WTC11 (cell line): ENCODE measurements at regions not wholly inside any gene's neighbourhood (a gene's known extent, or its start where the extent isn't known, plus 50 kb on each side); places are given as distances from the start of the nearest gene placed in this dataset.

Experiments used
- ATAC-seq: fragments of 200-7000 bp; cut with Tn5 transposase; 2 replicates; pipeline ENCODE4 v1.10.0; 2021; ENCODE audit warnings: mild to moderate bottlenecking, moderate library complexity
- CTCF ChIA-PET: fragments of 300-600 bp; sonication (Branson Sonifier 250); formaldehyde crosslinking; loops from one replicate; lab custom pipeline; 2021; ENCODE audit warnings: antibody characterized with exemption; lab: Charles Lee
- POLR2A ChIA-PET: fragments of 350-600 bp; sonication (Branson Sonifier 250); formaldehyde crosslinking; loops from one replicate; lab custom pipeline; 2021; ENCODE audit warnings: antibody characterized with exemption; lab: Charles Lee
- DNase-seq: peaks from one replicate; pipeline ENCODE4 v3.0.0; 2021; ENCODE audit warnings: low spot score
- H3K27ac Mint-ChIP-seq: 2 replicates; pipeline ENCODE4 v1.8.0; 2021; ENCODE audit warnings: mixed read lengths
- H3K27me3 Mint-ChIP-seq: 2 replicates; pipeline ENCODE4 v1.8.0; 2021; ENCODE audit warnings: low read depth, mild to moderate bottlenecking, moderate library complexity, mixed read lengths
- H3K36me3 Mint-ChIP-seq: 2 replicates; pipeline ENCODE4 v1.8.0; 2021; ENCODE audit warnings: mixed read lengths
- H3K4me1 Mint-ChIP-seq: 2 replicates; pipeline ENCODE4 v1.8.0; 2022; ENCODE audit warnings: mixed read lengths
- H3K4me3 Mint-ChIP-seq: 2 replicates; pipeline ENCODE4 v1.8.0; 2021; ENCODE audit warnings: mild to moderate bottlenecking, moderate library complexity, mixed read lengths
- H3K9me3 Mint-ChIP-seq: 2 replicates; pipeline ENCODE4 v1.8.0; 2021; ENCODE audit warnings: mixed read lengths
- CREM ChIP-seq: sonication (generic); formaldehyde crosslinking; IDR thresholded peaks from 2 replicates; pipeline ENCODE4 v1.8.1; 2022; ENCODE audit warnings: mild to moderate bottlenecking, missing genetic modification reagents, moderate library complexity
- JAZF1 ChIP-seq: fragments of 250-450 bp; sonication (Bioruptor Pico); IDR thresholded peaks from 2 replicates; pipeline ENCODE4 v1.9.0; 2021; ENCODE audit warnings: moderate library complexity, mild to moderate bottlenecking, inconsistent platforms
- MLX ChIP-seq: sonication (generic); formaldehyde crosslinking; IDR thresholded peaks from 2 replicates; pipeline ENCODE4 v1.8.1; 2023; ENCODE audit warnings: mild to moderate bottlenecking, missing genetic modification reagents, moderate library complexity
- MXD4 ChIP-seq: fragments of 250-450 bp; sonication (Bioruptor Pico); IDR thresholded peaks from 2 replicates; pipeline ENCODE4 v1.8.0; 2021; ENCODE audit warnings: mild to moderate bottlenecking, moderate library complexity, borderline replicate concordance
- TCF7 ChIP-seq: sonication (generic); formaldehyde crosslinking; IDR thresholded peaks from 2 replicates; pipeline ENCODE4 v1.8.0; 2022; ENCODE audit warnings: mild to moderate bottlenecking, low read depth, missing genetic modification reagents, moderate library complexity
- USF2 ChIP-seq: sonication (generic); formaldehyde crosslinking; IDR thresholded peaks from 2 replicates; pipeline ENCODE4 v1.8.1; 2023; ENCODE audit warnings: mild to moderate bottlenecking, missing genetic modification reagents, moderate library complexity
- ZNF263 ChIP-seq: sonication (generic); formaldehyde crosslinking; IDR thresholded peaks from 2 replicates; pipeline ENCODE4 v1.8.1; 2022; ENCODE audit warnings: low read depth, mild to moderate bottlenecking, moderate library complexity, missing genetic modification reagents
- ZNF396 ChIP-seq: fragments of 250-450 bp; sonication (Bioruptor Pico); IDR thresholded peaks from 2 replicates; pipeline ENCODE4 v1.8.0; 2021; ENCODE audit warnings: mild to moderate bottlenecking, moderate library complexity, borderline replicate concordance
- TF ChIP-seq, protein P1 (sequence below): fragments of 200-600 bp; IDR thresholded peaks from 2 replicates; pipeline ENCODE4 v1.8.0; 2022; ENCODE audit warnings: antibody characterized with exemption
- TF ChIP-seq, protein P2 (sequence below): fragments of 250-450 bp; sonication (Bioruptor Pico); IDR thresholded peaks from 2 replicates; pipeline ENCODE4 v1.9.0; 2021; ENCODE audit warnings: mild to moderate bottlenecking, borderline replicate concordance
- TF ChIP-seq, protein P3 (sequence below): sonication (generic); formaldehyde crosslinking; IDR thresholded peaks from 2 replicates; pipeline ENCODE4 v1.8.0; 2023; ENCODE audit warnings: missing genetic modification reagents
- TF ChIP-seq, protein P4 (sequence below): sonication (generic); formaldehyde crosslinking; conservative IDR thresholded peaks from 2 replicates; pipeline ENCODE4 v1.8.1; 2022; ENCODE audit warnings: mild to moderate bottlenecking, missing genetic modification reagents

DNA sequence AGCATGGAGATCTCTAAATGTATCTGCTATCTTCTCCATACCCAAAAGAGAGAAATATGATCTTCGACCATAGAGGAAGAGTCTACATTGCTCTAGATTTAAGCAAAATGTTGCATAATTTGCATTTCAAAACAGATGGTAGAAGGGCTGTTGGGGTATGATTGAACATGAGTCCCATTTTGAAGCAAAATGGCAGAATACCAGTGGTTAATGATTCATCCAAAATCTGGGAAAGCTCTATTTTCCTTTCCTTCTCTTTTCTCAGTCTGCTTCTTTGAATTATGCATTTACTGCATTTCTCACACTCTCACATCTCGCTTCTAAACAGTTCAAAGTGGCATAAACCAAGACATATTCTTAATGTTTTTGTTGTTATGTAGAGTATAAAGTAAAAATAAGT, 178.5 kb downstream of the MACC1 start:
- peaks cover 65% of the 10 kb centered on the region for H3K4me1 Mint-ChIP-seq
- ChIA-PET CTCF (no interaction called here), POLR2A (no interaction called here)
- H3K27ac Mint-ChIP-seq = no peak overlapping the region; the same call in 1 of the 2 replicates
- no peak for DNase-seq
- TF ChIP-seq ZNF263 (CRISPR knock-in tag) = no peak
- TF ChIP-seq, protein P1, sequence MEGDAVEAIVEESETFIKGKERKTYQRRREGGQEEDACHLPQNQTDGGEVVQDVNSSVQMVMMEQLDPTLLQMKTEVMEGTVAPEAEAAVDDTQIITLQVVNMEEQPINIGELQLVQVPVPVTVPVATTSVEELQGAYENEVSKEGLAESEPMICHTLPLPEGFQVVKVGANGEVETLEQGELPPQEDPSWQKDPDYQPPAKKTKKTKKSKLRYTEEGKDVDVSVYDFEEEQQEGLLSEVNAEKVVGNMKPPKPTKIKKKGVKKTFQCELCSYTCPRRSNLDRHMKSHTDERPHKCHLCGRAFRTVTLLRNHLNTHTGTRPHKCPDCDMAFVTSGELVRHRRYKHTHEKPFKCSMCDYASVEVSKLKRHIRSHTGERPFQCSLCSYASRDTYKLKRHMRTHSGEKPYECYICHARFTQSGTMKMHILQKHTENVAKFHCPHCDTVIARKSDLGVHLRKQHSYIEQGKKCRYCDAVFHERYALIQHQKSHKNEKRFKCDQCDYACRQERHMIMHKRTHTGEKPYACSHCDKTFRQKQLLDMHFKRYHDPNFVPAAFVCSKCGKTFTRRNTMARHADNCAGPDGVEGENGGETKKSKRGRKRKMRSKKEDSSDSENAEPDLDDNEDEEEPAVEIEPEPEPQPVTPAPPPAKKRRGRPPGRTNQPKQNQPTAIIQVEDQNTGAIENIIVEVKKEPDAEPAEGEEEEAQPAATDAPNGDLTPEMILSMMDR = no peak
- no peak for TF ChIP-seq JAZF1
- TF ChIP-seq, protein P2, sequence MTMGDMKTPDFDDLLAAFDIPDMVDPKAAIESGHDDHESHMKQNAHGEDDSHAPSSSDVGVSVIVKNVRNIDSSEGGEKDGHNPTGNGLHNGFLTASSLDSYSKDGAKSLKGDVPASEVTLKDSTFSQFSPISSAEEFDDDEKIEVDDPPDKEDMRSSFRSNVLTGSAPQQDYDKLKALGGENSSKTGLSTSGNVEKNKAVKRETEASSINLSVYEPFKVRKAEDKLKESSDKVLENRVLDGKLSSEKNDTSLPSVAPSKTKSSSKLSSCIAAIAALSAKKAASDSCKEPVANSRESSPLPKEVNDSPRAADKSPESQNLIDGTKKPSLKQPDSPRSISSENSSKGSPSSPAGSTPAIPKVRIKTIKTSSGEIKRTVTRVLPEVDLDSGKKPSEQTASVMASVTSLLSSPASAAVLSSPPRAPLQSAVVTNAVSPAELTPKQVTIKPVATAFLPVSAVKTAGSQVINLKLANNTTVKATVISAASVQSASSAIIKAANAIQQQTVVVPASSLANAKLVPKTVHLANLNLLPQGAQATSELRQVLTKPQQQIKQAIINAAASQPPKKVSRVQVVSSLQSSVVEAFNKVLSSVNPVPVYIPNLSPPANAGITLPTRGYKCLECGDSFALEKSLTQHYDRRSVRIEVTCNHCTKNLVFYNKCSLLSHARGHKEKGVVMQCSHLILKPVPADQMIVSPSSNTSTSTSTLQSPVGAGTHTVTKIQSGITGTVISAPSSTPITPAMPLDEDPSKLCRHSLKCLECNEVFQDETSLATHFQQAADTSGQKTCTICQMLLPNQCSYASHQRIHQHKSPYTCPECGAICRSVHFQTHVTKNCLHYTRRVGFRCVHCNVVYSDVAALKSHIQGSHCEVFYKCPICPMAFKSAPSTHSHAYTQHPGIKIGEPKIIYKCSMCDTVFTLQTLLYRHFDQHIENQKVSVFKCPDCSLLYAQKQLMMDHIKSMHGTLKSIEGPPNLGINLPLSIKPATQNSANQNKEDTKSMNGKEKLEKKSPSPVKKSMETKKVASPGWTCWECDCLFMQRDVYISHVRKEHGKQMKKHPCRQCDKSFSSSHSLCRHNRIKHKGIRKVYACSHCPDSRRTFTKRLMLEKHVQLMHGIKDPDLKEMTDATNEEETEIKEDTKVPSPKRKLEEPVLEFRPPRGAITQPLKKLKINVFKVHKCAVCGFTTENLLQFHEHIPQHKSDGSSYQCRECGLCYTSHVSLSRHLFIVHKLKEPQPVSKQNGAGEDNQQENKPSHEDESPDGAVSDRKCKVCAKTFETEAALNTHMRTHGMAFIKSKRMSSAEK (CRISPR knock-in tag) = no peak
- TF ChIP-seq MXD4 (CRISPR knock-in tag) = no peak
- no peak for TF ChIP-seq ZNF396
- TF ChIP-seq, protein P3, sequence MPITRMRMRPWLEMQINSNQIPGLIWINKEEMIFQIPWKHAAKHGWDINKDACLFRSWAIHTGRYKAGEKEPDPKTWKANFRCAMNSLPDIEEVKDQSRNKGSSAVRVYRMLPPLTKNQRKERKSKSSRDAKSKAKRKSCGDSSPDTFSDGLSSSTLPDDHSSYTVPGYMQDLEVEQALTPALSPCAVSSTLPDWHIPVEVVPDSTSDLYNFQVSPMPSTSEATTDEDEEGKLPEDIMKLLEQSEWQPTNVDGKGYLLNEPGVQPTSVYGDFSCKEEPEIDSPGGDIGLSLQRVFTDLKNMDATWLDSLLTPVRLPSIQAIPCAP (CRISPR knock-in tag) = no peak
- no peak for TF ChIP-seq TCF7 (CRISPR knock-in tag)
- H3K4me3 Mint-ChIP-seq = no peak overlapping the region
- no peak for ATAC-seq
- no peaks in the 10 kb centered on the region for H3K9me3 Mint-ChIP-seq
- H3K36me3 Mint-ChIP-seq = peaks cover 16% of the 10 kb centered on the region
- no peaks in the 10 kb centered on the region for H3K27me3 Mint-ChIP-seq

GRCh38 chr7:20035279-20035875, 181.8 kb downstream of the MACC1 start:
- no peak overlapping the region for H3K4me3 Mint-ChIP-seq
- DNase-seq (no peak), ATAC-seq (no peak)
- TF ChIP-seq TCF7 (CRISPR knock-in tag) = no peak
- TF ChIP-seq, protein P4, sequence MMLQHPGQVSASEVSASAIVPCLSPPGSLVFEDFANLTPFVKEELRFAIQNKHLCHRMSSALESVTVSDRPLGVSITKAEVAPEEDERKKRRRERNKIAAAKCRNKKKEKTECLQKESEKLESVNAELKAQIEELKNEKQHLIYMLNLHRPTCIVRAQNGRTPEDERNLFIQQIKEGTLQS = no peak
- TF ChIP-seq, protein P3 (CRISPR knock-in tag) = no peak
- TF ChIP-seq CREM (CRISPR knock-in tag) = no peak
- TF ChIP-seq USF2 = no peak
- no peak for TF ChIP-seq MLX (CRISPR knock-in tag)
- ChIA-PET POLR2A (no interaction called here), CTCF (no interaction called here)
- H3K4me1 Mint-ChIP-seq = peaks cover 78% of the 10 kb centered on the region
- H3K36me3 Mint-ChIP-seq = peaks cover 16% of the 10 kb centered on the region
- H3K9me3 Mint-ChIP-seq = no peaks in the 10 kb centered on the region
- no peaks in the 10 kb centered on the region for H3K27me3 Mint-ChIP-seq
- H3K27ac Mint-ChIP-seq = peak overlapping the region; percentile 62
